Karpas-422 (cell line): ENCODE measurements at regions not wholly inside any gene's neighbourhood (a gene's known extent, or its start where the extent isn't known, plus 50 kb on each side); places are given as distances from the start of the nearest gene placed in this dataset.

Source experiments
- DNase-seq: peaks from one replicate; pipeline ENCODE4 v3.0.0-alpha.2; 2015
- H2AFZ ChIP-seq: fragments of 200-600 bp; sonication (generic); 2 replicates; pipeline ENCODE4 v1.6.1; 2014; ENCODE audit warnings: antibody characterized with exemption, low read length, mixed read lengths
- H3K27ac ChIP-seq: fragments of 200-600 bp; sonication (generic); 2 replicates; pipeline ENCODE4 v1.5.1; 2014; ENCODE audit warnings: mild to moderate bottlenecking, low read length, moderate library complexity
- H3K27me3 ChIP-seq: fragments of 200-600 bp; sonication (generic); 2 replicates; pipeline ENCODE4 v1.6.1; 2014; ENCODE audit warnings: low read length, mixed read lengths
- H3K36me3 ChIP-seq: fragments of 200-600 bp; sonication (generic); 2 replicates; pipeline ENCODE4 v1.6.1; 2014; ENCODE audit warnings: low read length, mixed read lengths; ENCODE audit not compliant: insufficient read depth
- H3K4me1 ChIP-seq: fragments of 200-600 bp; sonication (generic); 2 replicates; pipeline ENCODE4 v1.6.1; 2014; ENCODE audit warnings: mild to moderate bottlenecking, low read length, mixed read lengths
- H3K4me2 ChIP-seq: fragments of 200-600 bp; sonication (generic); 2 replicates; pipeline ENCODE4 v1.6.1; 2014; ENCODE audit warnings: low read length, low read depth, mild to moderate bottlenecking; ENCODE audit not compliant: poor library complexity, severe bottlenecking
- H3K4me3 ChIP-seq: fragments of 200-600 bp; sonication (generic); 2 replicates; pipeline ENCODE4 v1.5.1; 2014; ENCODE audit warnings: mild to moderate bottlenecking, antibody characterized with exemption, low read length, mixed read lengths
- H3K79me2 ChIP-seq: fragments of 200-600 bp; sonication (generic); 2 replicates; pipeline ENCODE4 v1.6.1; 2014; ENCODE audit warnings: mild to moderate bottlenecking, low read length, mixed read lengths
- H3K9ac ChIP-seq: fragments of 200-600 bp; sonication (generic); 2 replicates; pipeline ENCODE4 v1.6.0; 2014; ENCODE audit warnings: low read length
- H3K9me2 ChIP-seq: fragments of 200-600 bp; sonication (generic), shearing (Covaris generic); replicated peaks from 2 replicates; pipeline ENCODE4 v1.6.0; 2014; ENCODE audit warnings: mild to moderate bottlenecking, low read length, moderate library complexity; ENCODE audit not compliant: insufficient read depth
- H3K9me3 ChIP-seq: fragments of 300-700, 200-600 bp; sonication (generic); 2 replicates; pipeline ENCODE4 v1.6.1; 2014; ENCODE audit warnings: low read length, mixed read lengths
- H4K20me1 ChIP-seq: fragments of 200-600 bp; sonication (generic); 2 replicates; pipeline ENCODE4 v1.6.1; 2014; ENCODE audit warnings: mild to moderate bottlenecking, antibody characterized with exemption, low read length, low read depth; ENCODE audit not compliant: insufficient read depth

DNA sequence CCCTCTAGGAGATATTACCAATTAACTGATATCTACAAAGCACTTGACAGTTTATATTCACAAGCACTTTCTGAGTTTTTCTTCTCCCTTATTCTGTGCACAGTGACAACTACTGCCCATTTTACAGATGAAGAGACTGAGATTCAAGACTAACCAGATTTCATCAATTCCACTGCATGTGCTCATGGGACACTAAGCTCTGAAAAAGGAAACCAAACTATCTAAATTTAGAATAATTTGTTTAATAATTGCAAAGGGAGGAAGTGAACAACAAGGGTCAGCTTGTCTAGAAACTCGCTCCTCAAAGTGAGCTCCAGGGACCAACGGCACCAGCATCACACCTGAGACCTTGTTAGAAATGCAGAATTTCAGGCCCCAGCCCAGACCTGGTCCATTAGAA, 50.8 kb upstream of the MYLIP start:
- Histone ChIP-seq H3K9me3 (no peaks in the 10 kb centered on the region), H3K36me3 (no peaks in the 10 kb centered on the region), H3K27ac (no peak overlapping the region), H3K27me3 (no peaks in the 10 kb centered on the region), H3K9me2 (no peaks in the 10 kb centered on the region), H2AFZ (no peak overlapping the region), H3K9ac (no peak overlapping the region), H3K4me2 (no peak overlapping the region), H3K4me1 (peaks cover 3% of the 10 kb centered on the region; the same call in 1 of the 2 replicates), H3K4me3 (no peak overlapping the region), H4K20me1 (no peaks in the 10 kb centered on the region), H3K79me2 (no peaks in the 10 kb centered on the region)
- no peak for DNase-seq

DNA sequence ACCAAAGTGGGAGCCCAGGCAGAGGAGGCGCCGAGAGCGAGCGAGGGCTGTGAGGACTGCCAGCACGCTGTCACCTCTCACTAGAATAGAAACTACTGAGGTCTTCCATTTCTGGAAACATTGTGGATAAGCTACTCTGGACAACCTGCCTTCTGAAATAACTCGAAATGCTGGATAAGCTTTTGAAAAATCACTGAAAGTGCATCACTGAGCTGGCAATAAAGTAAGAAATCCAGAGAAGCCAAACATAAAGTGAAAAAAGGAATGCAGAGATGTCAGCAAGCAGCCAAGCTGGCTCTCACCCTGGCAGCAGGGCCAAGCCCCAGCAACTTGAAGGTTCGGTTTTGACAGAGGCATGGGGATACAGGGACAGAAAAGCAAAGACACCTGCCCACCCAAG, 59.2 kb upstream of the MYLIP start:
- no peaks in the 10 kb centered on the region; the same call in 1 of the 2 replicates for H3K4me1 ChIP-seq
- no peaks in the 10 kb centered on the region for H3K9me3 ChIP-seq
- H3K27me3 ChIP-seq = no peaks in the 10 kb centered on the region
- no peak overlapping the region for H2AFZ ChIP-seq
- H3K9me2 ChIP-seq = no peaks in the 10 kb centered on the region
- no peak for DNase-seq
- H3K4me3 ChIP-seq = no peak overlapping the region
- no peak overlapping the region for H3K4me2 ChIP-seq
- no peak overlapping the region for H3K9ac ChIP-seq
- H3K36me3 ChIP-seq = no peaks in the 10 kb centered on the region
- H3K27ac ChIP-seq = no peak overlapping the region
- no peaks in the 10 kb centered on the region for H4K20me1 ChIP-seq
- H3K79me2 ChIP-seq = no peaks in the 10 kb centered on the region

DNA sequence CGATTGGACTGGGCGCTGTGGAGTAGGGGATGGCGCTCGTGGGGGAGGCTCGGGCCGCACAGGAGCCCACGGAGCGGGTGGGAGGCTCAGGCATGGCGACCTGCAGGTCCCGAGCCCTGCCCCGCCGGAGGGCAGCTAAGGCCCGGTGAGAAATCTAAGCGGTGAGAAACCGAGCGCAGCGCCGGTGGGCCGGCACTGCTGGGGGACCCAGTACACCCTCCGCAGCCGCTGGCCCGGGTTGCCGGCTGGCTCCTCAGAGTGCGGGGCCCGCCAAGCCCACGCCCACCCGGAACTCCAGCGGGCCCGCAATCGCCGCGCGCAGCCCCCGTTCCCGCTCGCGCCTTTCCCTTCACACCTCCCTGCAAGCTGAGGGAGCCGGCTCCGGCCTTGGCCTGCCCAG, 59.7 kb upstream of the MYLIP start:
- no peaks in the 10 kb centered on the region; the same call in 1 of the 2 replicates for H3K4me1 ChIP-seq
- H3K9me3 ChIP-seq = no peaks in the 10 kb centered on the region
- no peaks in the 10 kb centered on the region for H3K36me3 ChIP-seq
- no peaks in the 10 kb centered on the region for H3K9me2 ChIP-seq
- no peaks in the 10 kb centered on the region for H4K20me1 ChIP-seq
- H3K27ac ChIP-seq = no peak overlapping the region
- no peak overlapping the region for H3K4me2 ChIP-seq
- no peaks in the 10 kb centered on the region for H3K79me2 ChIP-seq
- no peaks in the 10 kb centered on the region for H3K27me3 ChIP-seq
- H3K9ac ChIP-seq = no peak overlapping the region
- no peak for DNase-seq
- no peak overlapping the region for H2AFZ ChIP-seq
- H3K4me3 ChIP-seq = no peak overlapping the region

DNA sequence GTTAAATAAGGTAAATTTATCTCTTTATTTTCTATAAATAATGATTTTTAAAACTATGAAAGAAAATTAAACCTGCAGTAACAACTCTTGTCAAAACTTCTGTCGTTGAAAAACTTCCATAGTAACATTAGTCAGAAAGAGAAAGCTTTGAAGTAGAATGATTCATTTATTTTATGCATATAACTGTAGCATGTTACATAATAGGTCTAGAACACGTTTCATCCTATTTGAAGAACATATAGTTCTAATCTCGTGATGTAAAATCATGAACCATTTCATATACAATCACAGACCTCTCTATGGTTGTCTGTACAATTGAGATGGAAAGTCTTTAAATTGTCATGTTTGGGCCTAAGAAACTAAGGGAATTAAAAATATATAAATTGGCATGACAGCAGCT, 61.3 kb upstream of the MYLIP start:
- Histone ChIP-seq H3K27me3 (no peaks in the 10 kb centered on the region), H3K4me2 (no peak overlapping the region), H3K4me3 (no peak overlapping the region), H3K36me3 (no peaks in the 10 kb centered on the region), H3K27ac (no peak overlapping the region), H2AFZ (no peak overlapping the region), H4K20me1 (no peaks in the 10 kb centered on the region), H3K9ac (no peak overlapping the region), H3K9me2 (no peaks in the 10 kb centered on the region), H3K79me2 (no peaks in the 10 kb centered on the region), H3K4me1 (no peaks in the 10 kb centered on the region; the same call in 1 of the 2 replicates), H3K9me3 (no peaks in the 10 kb centered on the region)
- DNase-seq = no peak

DNA sequence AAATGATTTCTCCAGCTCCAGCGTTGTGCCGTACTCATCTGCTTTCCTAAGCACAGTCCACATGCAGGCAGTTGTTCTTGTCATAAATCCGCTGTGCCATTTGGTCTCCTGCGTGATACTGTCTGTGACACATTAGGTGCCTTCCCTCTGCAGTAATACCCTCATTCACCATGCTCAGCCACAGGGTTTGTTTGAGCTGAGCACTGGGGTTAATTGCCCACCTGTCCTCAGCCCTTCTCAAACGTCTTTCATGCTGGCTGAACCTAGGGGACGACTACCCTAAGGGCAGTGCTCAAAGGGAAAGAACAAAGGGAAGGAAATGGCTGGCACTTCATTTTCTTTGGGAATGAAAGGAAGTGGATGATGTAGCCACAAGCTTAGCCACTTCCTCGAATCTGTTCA, 64.2 kb upstream of the MYLIP start:
- H3K9ac ChIP-seq = no peak overlapping the region
- H3K4me3 ChIP-seq = no peak overlapping the region
- H3K27me3 ChIP-seq = no peaks in the 10 kb centered on the region
- H4K20me1 ChIP-seq = no peaks in the 10 kb centered on the region
- no peaks in the 10 kb centered on the region for H3K79me2 ChIP-seq
- H3K9me3 ChIP-seq = no peaks in the 10 kb centered on the region
- H3K36me3 ChIP-seq = no peaks in the 10 kb centered on the region
- peak; percentile 17 for DNase-seq
- H2AFZ ChIP-seq = no peak overlapping the region
- H3K9me2 ChIP-seq = no peaks in the 10 kb centered on the region
- H3K27ac ChIP-seq = no peak overlapping the region
- H3K4me1 ChIP-seq = no peaks in the 10 kb centered on the region; the same call in 1 of the 2 replicates
- no peak overlapping the region for H3K4me2 ChIP-seq

DNA sequence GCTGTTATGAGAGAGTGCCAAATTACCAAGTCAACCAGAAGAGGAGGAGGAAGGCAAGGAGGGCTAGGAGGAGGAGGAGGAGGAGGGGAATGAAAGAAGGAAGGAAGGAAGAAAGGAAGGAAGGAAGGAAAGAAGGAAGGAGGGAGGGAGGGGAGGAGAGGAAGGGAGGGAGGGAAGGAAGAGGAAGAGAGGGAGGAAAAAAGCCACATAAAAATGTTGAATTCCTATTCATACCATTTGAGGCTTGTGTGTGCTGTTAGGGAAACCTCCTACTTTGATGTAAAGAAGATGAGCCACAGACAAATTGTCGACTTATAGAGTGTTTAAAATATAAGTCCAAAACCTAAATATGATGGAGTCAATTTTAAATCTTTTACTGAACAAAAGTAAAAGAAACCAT, 65.3 kb upstream of the MYLIP start:
- Histone ChIP-seq H3K27ac (no peak overlapping the region), H3K4me1 (no peaks in the 10 kb centered on the region; the same call in 1 of the 2 replicates), H3K79me2 (no peaks in the 10 kb centered on the region), H4K20me1 (no peaks in the 10 kb centered on the region), H3K4me3 (no peak overlapping the region), H3K4me2 (no peak overlapping the region), H3K27me3 (no peaks in the 10 kb centered on the region), H3K9me2 (no peaks in the 10 kb centered on the region), H3K9me3 (no peaks in the 10 kb centered on the region), H3K9ac (no peak overlapping the region), H2AFZ (no peak overlapping the region), H3K36me3 (no peaks in the 10 kb centered on the region)
- no peak for DNase-seq

DNA sequence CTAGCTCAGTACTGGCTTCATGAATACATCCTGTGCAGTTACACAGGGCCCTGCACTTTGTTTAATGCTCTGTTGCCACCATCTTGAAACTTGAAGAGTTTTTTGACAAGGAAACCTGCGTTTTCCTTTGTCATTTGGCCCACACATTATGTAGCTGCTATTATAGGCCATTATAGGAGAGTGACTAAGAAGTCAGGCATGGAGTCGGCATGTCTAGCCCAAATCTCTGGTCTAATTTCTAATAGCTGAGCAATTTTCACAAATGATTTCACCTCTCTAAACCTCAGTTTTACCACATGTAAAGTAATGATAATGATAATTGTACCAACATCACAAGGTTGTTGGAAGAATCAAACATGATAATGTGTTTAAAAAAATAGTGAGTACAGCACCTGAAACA, 67.1 kb upstream of the MYLIP start:
- Histone ChIP-seq H3K4me1 (no peaks in the 10 kb centered on the region; the same call in 1 of the 2 replicates), H3K9ac (no peak overlapping the region), H3K36me3 (no peaks in the 10 kb centered on the region), H2AFZ (no peak overlapping the region), H3K9me2 (no peaks in the 10 kb centered on the region), H3K79me2 (no peaks in the 10 kb centered on the region), H3K4me3 (no peak overlapping the region), H3K9me3 (no peaks in the 10 kb centered on the region), H4K20me1 (no peaks in the 10 kb centered on the region), H3K27me3 (no peaks in the 10 kb centered on the region), H3K4me2 (no peak overlapping the region), H3K27ac (no peak overlapping the region)
- peak; percentile 28 for DNase-seq

DNA sequence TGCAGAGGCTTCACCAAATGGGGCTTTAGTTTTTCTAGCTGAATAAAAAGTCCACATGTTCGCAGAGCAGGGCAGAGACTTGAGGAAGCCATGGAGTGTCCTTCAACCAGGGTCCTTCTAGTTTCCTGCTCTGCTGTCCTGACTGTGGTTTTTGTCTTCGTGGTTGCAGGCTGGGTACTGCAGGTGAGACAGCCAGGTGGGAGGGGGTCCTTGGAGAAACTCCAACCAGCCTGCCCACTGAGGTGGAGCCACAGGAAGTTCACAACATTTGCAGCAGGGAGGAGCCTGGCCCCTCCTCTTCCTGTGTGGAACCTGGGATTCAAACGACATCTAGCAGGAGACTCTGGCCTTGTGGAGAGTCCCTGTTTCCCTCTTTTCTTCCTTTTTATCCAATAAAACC, 68.8 kb upstream of the MYLIP start:
- H3K27me3 ChIP-seq = no peaks in the 10 kb centered on the region
- H2AFZ ChIP-seq = no peak overlapping the region; the same call in 1 of the 2 replicates
- no peak overlapping the region for H3K27ac ChIP-seq
- H3K4me3 ChIP-seq = no peak overlapping the region
- H3K36me3 ChIP-seq = no peaks in the 10 kb centered on the region
- no peaks in the 10 kb centered on the region for H4K20me1 ChIP-seq
- DNase-seq = no peak
- H3K9me2 ChIP-seq = no peaks in the 10 kb centered on the region
- H3K4me2 ChIP-seq = no peak overlapping the region
- H3K4me1 ChIP-seq = no peaks in the 10 kb centered on the region; the same call in 1 of the 2 replicates
- no peaks in the 10 kb centered on the region for H3K79me2 ChIP-seq
- H3K9ac ChIP-seq = no peak overlapping the region
- H3K9me3 ChIP-seq = no peaks in the 10 kb centered on the region

DNA sequence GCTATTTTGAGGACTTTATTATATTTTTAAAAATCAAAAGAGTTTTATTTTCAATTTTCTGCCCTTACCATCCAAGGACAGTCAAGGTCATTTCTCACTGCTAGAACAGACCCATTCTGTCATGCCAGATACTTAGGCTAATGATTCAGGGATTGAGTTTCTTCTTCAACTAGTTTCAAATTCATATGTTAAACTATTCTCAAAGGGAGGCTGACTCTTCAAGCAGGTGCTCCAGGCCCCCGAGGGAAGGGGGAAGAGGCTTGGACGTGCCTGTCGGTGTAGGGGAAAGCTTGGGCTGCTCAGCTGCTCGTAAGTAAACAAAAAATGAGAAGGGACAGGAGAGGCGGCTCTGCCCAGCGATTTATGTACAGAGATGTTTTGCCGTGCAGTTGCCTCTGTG, 69.4 kb upstream of the MYLIP start:
- H3K27ac ChIP-seq = no peak overlapping the region
- H3K27me3 ChIP-seq = no peaks in the 10 kb centered on the region
- no peaks in the 10 kb centered on the region; the same call in 1 of the 2 replicates for H3K4me1 ChIP-seq
- no peaks in the 10 kb centered on the region for H3K9me2 ChIP-seq
- H3K9ac ChIP-seq = no peak overlapping the region
- no peaks in the 10 kb centered on the region for H3K36me3 ChIP-seq
- no peak overlapping the region for H2AFZ ChIP-seq
- H4K20me1 ChIP-seq = no peaks in the 10 kb centered on the region
- no peak overlapping the region for H3K4me3 ChIP-seq
- no peak for DNase-seq
- H3K4me2 ChIP-seq = no peak overlapping the region
- H3K79me2 ChIP-seq = no peaks in the 10 kb centered on the region
- no peaks in the 10 kb centered on the region for H3K9me3 ChIP-seq
